ENCODE measurements at regions not wholly inside any gene's neighbourhood (a gene's known extent, or its start where the extent isn't known, plus 50 kb on each side); places are given as distances from the start of the nearest gene placed in this dataset.
"Not testable (repeated sequence)": the region's sequence is repeated elsewhere in the genome, so short reads cannot be mapped to it uniquely, and the experiment has no call there.

GRCh38 chrX:6990552-6991193 lies 156.8 kb upstream of the STS start:
- no peak for DNase-seq

GRCh38 chrX:6989858-6990257 lies 157.7 kb upstream of the STS start:
- DNase-seq, result no peak

DNA sequence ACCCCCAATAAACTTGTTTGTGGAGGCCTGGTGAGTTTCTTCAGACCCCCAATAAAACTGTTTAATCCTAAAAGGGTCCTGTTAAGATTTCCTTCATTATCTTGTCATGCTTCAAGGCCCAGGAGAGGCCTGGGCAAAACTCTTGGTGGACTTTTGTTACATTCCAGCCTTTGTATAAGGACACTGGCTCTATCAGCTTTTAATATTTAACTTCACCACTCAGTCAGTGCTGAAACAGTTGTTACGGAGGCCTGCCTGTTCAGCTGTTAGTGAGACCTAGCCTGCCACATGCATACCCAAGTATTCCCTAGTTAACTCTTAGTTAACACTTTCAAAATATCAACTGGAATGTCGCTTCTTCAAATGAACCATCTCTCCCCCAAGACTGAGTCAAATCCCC lies 158.8 kb upstream of the STS start:
- not testable (repeated sequence) for DNase-seq

GRCh38 chrX:6986915-6987314 lies 160.6 kb upstream of the STS start:
- no peak for DNase-seq

GRCh38 chrX:6985537-6985936 lies 162.0 kb upstream of the STS start:
- DNase-seq, result no peak

DNA sequence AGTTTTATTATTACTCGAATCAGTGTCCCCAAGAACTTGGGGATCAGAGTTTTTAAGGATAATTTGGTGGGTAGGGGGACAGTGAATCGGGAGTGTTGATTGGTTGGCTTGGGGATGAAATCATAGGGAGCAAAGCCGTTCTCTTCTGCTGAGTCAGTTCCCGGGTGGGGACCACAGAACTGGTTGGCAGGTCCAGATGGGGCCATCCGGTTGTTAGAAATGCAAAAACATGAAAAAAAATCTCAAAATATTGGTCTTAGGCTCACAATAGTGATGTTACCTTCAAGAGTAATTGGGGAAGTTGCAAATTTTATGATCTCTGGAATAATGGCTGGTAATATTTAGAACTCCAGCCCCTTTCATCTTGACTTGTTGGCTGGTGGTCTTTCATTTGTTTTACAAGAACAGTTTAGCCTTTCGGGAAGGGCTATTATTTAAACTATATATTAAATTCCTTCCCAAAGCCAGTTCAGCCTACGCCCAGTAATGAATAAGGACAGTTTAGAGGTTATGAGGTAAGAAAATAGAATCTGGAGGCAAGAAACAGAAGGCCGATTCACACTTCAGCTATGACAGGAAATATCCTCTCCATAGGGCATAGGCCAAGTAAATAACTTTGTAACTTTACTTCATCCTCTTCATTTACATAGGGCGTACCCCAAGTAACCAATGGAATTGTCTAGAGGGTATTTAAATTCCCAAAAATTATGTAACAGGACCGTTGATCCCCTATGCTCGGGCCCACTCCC lies 164.1 kb upstream of the STS start:
- no peak for DNase-seq

GRCh38 chrX:6981718-6982406 lies 165.7 kb upstream of the STS start:
- no peak for DNase-seq

DNA sequence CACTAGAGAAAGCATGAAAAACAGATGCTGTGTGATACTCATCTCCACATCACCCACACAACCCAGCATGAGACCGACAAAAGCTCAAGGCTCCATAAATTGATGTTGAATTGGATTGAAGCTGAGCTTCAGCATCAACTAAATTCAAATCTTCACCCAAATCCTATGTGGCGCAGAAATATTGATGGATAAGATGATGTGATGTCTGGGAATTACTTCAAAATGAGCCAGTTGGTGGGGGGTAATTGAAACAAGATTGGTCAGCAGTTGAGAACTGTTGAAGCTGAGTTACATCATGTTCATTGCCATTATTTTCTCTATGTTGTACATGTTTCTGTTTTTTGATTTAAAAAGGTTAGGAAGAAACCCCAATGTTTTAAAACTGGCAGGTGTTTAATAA lies 166.5 kb upstream of the STS start:
- no peak for DNase-seq

GRCh38 chrX:6968231-6968630 lies 179.3 kb upstream of the STS start:
- DNase-seq, result no peak

- DNase-seq, result no peak
Measured at GRCh38 chrX:6965729-6966128, 181.8 kb upstream of the STS start.

DNA sequence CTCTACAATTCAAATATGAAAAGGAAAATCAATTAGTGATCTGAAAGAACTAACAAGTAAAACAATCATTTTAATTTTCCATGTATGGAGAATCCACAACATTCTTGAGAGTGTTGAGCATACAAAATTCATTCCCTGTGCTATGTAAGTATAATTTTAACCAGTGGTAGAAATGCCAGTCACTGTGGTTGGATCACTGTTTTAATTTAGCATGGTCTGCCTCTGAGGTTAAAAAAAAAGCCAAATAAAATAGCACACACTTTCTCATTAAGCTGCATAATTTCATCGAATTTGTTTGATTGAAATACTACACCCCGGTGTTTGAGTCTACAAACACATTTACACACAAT lies 185.5 kb upstream of the STS start:
- no peak for DNase-seq

GRCh38 chrX:6961286-6962005 lies 186.1 kb upstream of the STS start:
- DNase-seq, result no peak

DNA sequence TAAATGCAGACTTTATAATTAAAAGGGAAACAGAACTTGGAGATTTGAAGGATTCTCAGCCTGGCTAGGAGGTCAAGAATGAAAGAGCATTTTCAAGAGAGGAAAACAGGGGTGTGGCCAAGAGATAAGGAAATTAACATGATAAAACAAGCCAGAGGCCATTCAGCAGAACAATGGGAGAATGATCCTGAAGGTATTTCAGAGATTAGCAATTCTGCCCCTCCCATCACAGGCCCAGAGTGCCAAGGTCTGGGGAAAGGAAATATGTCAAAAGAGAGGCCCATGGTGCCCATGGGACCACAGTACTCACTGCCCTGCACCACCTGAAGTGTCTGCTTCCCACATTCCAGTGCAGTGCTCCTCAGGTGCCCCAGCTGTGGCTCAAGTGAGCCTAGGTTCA lies 188.5 kb upstream of the STS start:
- no peak for DNase-seq

- no peak for DNase-seq
Measured at GRCh38 chrX:6954836-6955235, 192.7 kb upstream of the STS start.

GRCh38 chrX:6946168-6946567 lies 201.3 kb upstream of the STS start:
- DNase-seq, result no peak

DNA sequence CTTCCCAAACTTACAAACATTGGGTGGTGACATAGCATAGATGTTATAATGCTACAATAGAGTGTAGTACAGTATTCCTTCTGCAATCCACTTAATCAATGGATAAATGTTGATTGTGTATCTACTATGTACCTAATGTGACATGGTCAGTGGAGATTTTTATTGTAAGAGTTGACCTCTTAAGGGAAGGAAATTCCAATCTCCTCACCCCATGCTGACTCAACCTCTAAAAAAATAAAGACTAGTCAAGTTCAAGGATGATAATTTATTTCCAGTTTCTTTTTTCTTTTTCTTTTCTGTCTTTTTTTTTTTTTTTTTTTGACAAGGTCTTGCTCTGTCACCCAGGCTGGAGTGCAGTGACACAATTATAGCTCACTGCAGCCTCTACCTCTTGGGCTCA lies 206.5 kb upstream of the STS start:
- DNase-seq, result no peak

- DNase-seq, result not testable (repeated sequence)
Measured at GRCh38 chrX:6932942-6933341, 214.6 kb upstream of the STS start.

GRCh38 chrX:6930307-6930849 lies 217.1 kb upstream of the STS start:
- DNase-seq, result no peak

DNA sequence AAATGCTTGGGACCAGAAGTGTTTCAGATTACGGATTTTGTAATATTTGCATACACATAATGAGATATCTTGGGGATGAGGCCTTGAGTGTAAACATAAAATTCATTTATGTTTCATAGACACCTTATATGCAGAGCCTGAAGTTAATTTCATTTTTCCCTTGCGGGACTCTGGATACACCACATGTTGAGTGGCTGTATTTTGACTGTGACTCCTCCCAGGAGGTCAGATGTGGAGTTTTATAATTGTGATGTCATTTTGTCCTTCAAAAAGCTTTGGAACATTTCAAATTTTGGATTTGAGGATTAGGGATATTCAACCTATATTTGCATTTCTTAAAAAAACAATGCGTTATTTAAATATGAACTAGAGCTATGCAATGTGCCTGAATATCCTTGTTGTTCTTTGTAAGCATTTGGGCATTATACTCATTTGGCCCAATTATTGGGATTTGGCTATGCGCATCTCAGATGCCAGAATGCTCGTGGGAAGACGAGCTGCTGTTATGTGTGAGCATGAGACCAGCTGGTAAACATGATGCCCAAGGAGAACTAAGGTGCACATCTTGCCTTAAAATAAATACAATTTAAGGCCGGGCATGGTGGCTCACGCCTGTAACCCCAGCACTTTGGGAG lies 223.0 kb upstream of the STS start:
- no peak for DNase-seq

DNA sequence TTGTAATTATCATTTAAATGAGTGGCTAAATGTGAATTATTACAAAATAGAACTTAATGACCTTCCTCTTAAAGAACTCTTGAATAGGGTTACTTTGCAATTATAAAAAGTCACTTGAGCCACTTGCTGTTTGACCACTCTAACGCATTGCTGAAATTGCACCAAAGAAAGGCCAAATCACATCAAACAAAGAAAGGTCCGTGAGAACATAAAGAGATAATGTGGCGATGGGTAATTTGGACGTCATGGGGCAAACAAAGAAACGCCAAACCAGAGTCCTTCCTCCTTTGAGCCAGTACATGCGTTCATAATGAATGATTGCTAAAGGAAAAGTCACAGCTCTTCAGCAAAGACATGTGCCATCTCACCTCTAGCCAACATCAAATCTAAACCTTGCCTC lies 229.8 kb upstream of the STS start:
- no peak for DNase-seq

DNA sequence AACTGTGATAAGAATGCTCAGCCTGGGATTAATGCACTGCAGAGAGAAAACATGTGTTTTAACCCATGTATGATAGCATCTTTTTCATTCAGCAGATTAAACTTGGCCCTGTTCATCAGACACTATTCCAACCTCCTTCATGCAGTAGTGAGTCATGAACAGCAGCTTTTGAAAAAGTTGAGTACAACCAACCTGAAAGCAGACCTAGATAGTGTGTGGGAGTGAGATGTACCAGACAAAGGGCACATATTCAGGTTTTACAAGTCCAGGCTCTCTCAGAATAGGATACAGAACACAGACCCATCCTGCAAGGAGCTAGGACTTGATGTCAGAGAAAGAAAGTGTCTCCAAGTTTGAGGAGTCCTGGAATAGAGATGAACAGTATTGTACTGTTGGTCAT lies 237.3 kb upstream of the STS start:
- DNase-seq, result no peak

DNA sequence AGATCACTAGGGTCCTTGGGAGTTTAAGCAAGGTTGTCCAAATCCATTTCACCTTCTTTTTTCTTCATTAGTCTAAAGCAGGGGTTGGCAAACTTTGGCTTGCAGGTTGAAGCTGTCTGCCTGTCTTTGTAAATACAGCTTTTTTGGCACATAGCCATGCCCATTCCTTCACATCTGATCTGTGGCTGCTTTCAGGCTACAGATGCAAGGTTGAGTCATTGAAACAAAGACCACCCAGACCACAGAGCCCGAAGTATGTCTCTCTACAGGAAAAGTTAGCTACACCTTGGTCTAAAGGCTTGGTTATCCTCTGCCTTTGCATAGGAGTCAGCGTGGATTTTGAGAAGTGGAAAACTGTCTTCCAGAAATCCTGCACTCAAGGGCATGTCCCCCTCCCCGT lies 238.1 kb upstream of the STS start:
- DNase-seq, result no peak

DNA sequence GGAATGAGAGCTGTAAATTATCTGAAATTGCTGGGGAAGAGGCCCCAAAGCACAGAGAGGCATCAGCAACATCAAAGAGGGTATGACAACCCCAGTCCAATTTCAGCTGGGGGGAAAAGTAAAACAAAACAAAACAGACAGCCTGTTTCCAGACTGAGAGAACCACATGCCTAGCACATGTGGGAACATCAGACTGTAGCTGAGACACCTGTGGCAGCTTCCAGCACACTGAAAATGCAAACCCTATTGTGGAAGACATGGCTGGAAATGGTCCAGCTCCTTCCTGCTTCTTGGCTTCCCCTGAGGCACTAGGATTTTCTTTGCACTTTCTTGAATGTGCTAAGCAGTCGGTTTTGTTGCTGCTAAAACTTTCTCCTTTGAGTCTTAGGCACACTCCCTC lies 240.9 kb upstream of the STS start:
- DNase-seq, result no peak
